ENCODE measurements at regions not wholly inside any gene's neighbourhood (a gene's known extent, or its start where the extent isn't known, plus 50 kb on each side); places are given as distances from the start of the nearest gene placed in this dataset.

- no peak overlapping the region for H2BK120ac ChIP-seq (ENCODE audit: low read depth, low read length)
- H3K79me1 ChIP-seq (ENCODE audit: low read depth in 1 of 2, low read length in 2 of 2): no peaks in the 10 kb centered on the region
- H2AK9ac ChIP-seq (replicated peaks; ENCODE audit: low read depth, low read length, poor library complexity): no peak overlapping the region
- no peak overlapping the region for H3K18ac ChIP-seq (ENCODE audit: low read depth, low read length)
- in situ Hi-C loops (cut with MboI; ENCODE audit: low sequenced_read_pairs): no loop called here
- intact Hi-C loops (cut with micrococcal nuclease): no loop called here
- TF ChIP-seq MAZ (IDR thresholded peaks at IDR 0.05; ENCODE audit: borderline replicate concordance, low read depth, low read length) (no peak), CHD1 (IDR thresholded peaks at IDR 0.05; ENCODE audit: low read depth, low read length) (no peak), SMC3 (IDR thresholded peaks at IDR 0.05; ENCODE audit: low read depth, low read length) (no peak), ELK1 (IDR thresholded peaks at IDR 0.05; ENCODE audit: borderline replicate concordance, low read depth, low read length) (no peak), POLR2A (IDR thresholded peaks at IDR 0.05; ENCODE audit: low read depth, low read length) (no peak), BHLHE40 (IDR thresholded peaks at IDR 0.05; ENCODE audit: low read depth, low read length) (no peak), USF2 (IDR thresholded peaks at IDR 0.05; ENCODE audit: low read depth, low read length) (no peak), RCOR1 (IDR thresholded peaks at IDR 0.05; ENCODE audit: insufficient replicate concordance, low read length) (no peak), FOS (IDR thresholded peaks at IDR 0.05; ENCODE audit: low read depth, low read length) (no peak)
- TF ChIP-seq, protein P1, sequence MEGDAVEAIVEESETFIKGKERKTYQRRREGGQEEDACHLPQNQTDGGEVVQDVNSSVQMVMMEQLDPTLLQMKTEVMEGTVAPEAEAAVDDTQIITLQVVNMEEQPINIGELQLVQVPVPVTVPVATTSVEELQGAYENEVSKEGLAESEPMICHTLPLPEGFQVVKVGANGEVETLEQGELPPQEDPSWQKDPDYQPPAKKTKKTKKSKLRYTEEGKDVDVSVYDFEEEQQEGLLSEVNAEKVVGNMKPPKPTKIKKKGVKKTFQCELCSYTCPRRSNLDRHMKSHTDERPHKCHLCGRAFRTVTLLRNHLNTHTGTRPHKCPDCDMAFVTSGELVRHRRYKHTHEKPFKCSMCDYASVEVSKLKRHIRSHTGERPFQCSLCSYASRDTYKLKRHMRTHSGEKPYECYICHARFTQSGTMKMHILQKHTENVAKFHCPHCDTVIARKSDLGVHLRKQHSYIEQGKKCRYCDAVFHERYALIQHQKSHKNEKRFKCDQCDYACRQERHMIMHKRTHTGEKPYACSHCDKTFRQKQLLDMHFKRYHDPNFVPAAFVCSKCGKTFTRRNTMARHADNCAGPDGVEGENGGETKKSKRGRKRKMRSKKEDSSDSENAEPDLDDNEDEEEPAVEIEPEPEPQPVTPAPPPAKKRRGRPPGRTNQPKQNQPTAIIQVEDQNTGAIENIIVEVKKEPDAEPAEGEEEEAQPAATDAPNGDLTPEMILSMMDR (conservative IDR thresholded peaks at IDR 0.05; ENCODE audit: low read depth, low read length): no peak
- dilution Hi-C loops (cut with HindIII; ENCODE audit: low sequenced_read_pairs, unreplicated experiment): no loop called here
- H3K56ac ChIP-seq (ENCODE audit: extremely low read depth, insufficient read depth, low read length): no peak overlapping the region
- H2BK15ac ChIP-seq (ENCODE audit: low read depth, low read length): no peak overlapping the region
- no peak overlapping the region for H3K9ac ChIP-seq (ENCODE audit: low read depth, low read length)
- ATAC-seq (ENCODE audit: low read depth): no peak
- H3K4ac ChIP-seq (ENCODE audit: low read depth, low read length): no peak overlapping the region
- no peaks in the 10 kb centered on the region for H3K27me3 ChIP-seq (ENCODE audit: control insufficient read depth, insufficient read depth, low read length)
- no peak overlapping the region for H4K8ac ChIP-seq (ENCODE audit: low read depth in 2 of 2, low read length in 2 of 2)
- H3K4me3 ChIP-seq (ENCODE audit: insufficient read depth, low read depth, low read length): no peak overlapping the region
- DNase-seq: no peak
- no peak overlapping the region for H2BK5ac ChIP-seq (ENCODE audit: low read depth, low read length, poor library complexity, severe bottlenecking)
- CTCF ChIA-PET: no interaction called here
- H4K91ac ChIP-seq (ENCODE audit: insufficient read depth, low read depth, low read length): no peak overlapping the region
- H2AFZ ChIP-seq (replicated peaks; ENCODE audit: low read length, poor library complexity): no peak overlapping the region
- no peaks in the 10 kb centered on the region for H3K9me1 ChIP-seq (ENCODE audit: insufficient read depth, low read length)
- H2BK20ac ChIP-seq (ENCODE audit: low read depth, low read length): no peak overlapping the region
- peaks cover 7% of the 10 kb centered on the region for H3K9me3 ChIP-seq (ENCODE audit: control insufficient read depth, insufficient read depth, low read length)
- H3K4me1 ChIP-seq (ENCODE audit: control insufficient read depth, insufficient read depth, low read length): no peaks in the 10 kb centered on the region
- H4K5ac ChIP-seq (ENCODE audit: low read depth, low read length): no peak overlapping the region
- H2AK5ac ChIP-seq (ENCODE audit: low read depth, low read length): no peak overlapping the region
- H3K23ac ChIP-seq (ENCODE audit: low read depth, low read length): no peak overlapping the region
- no peaks in the 10 kb centered on the region for H4K20me1 ChIP-seq (ENCODE audit: insufficient read depth, low read length)
- no peak overlapping the region for H3K27ac ChIP-seq (ENCODE audit: insufficient read depth, low read length)
- no CpG with 5 or more reads among the region's 6 CpGs for WGBS, 2 experiments (ENCODE audit: extremely low coverage in 2 of 2, insufficient read length in 1 of 2)
- no peak overlapping the region for H3K4me2 ChIP-seq (ENCODE audit: low read depth, low read length)
- POLR2A ChIA-PET (ENCODE audit: unreplicated experiment): no interaction called here
- H3K36me3 ChIP-seq (ENCODE audit: control insufficient read depth, insufficient read depth, low read length): no peaks in the 10 kb centered on the region
- BruUV-seq (replicated peaks): no TSS peak
- H3K14ac ChIP-seq (replicated peaks; ENCODE audit: low read depth, low read length): no peak overlapping the region
These were observed 239.2 kb downstream of the GPAM start for GRCh38 chr10:111944331-111944730.
